Right lobe of liver (tissue), 4 donors: ENCODE measurements at regions not wholly inside any gene's neighbourhood (a gene's known extent, or its start where the extent isn't known, plus 50 kb on each side); places are given as distances from the start of the nearest gene placed in this dataset.
A peak's percentile ranks its signal among the peaks of the same experiment; 100 is the strongest.

Experiments used
- POLR2A ChIP-seq: fragments of 450-650 bp; IDR thresholded peaks from one replicate; pipeline ENCODE4 v1.6.1; 2017; ENCODE audit warnings: antibody characterized with exemption, mild to moderate bottlenecking
- TF ChIP-seq, protein P1 (sequence below), 4 donors: fragments of 200-600 bp in 3 of 4; fragments of 450-650 bp in 1 of 4; IDR thresholded peaks; one replicate each; pipeline versions ENCODE4 v1.5.1 to v1.8.0; 2016 to 2022; ENCODE audit warnings: antibody characterized with exemption in 4 of 4, mild to moderate bottlenecking in 2 of 4
- donor health status: DM: no; HTN: no; CAD: no.
- donor health status: DM: no; HTN: no; CAD: no.
- donor health status: DM: no; HTN: yes; CAD: no.

GRCh38 chr6:159540152-159540551 lies 152.9 kb downstream of the SOD2 start:
- TF ChIP-seq, protein P1, sequence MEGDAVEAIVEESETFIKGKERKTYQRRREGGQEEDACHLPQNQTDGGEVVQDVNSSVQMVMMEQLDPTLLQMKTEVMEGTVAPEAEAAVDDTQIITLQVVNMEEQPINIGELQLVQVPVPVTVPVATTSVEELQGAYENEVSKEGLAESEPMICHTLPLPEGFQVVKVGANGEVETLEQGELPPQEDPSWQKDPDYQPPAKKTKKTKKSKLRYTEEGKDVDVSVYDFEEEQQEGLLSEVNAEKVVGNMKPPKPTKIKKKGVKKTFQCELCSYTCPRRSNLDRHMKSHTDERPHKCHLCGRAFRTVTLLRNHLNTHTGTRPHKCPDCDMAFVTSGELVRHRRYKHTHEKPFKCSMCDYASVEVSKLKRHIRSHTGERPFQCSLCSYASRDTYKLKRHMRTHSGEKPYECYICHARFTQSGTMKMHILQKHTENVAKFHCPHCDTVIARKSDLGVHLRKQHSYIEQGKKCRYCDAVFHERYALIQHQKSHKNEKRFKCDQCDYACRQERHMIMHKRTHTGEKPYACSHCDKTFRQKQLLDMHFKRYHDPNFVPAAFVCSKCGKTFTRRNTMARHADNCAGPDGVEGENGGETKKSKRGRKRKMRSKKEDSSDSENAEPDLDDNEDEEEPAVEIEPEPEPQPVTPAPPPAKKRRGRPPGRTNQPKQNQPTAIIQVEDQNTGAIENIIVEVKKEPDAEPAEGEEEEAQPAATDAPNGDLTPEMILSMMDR (IDR thresholded peaks at IDR 0.05), result peak in 3 of 4 donors; percentile 8 to 12 (median 9)
- TF ChIP-seq POLR2A, result no peak
